H1 (cell line): ENCODE measurements at regions not wholly inside any gene's neighbourhood (a gene's known extent, or its start where the extent isn't known, plus 50 kb on each side); places are given as distances from the start of the nearest gene placed in this dataset.

Source experiments
- CTCF ChIA-PET: fragments of 300-600 bp; sonication (Branson Sonifier 250); formaldehyde crosslinking; loops from one replicate; lab custom pipeline; 2021; ENCODE audit not compliant: partially characterized antibody; lab: Charles Lee
- POLR2A ChIA-PET: fragments of 300-600 bp; sonication (Branson Sonifier 250); formaldehyde crosslinking; loops from one replicate; lab custom pipeline; 2021; ENCODE audit warnings: inconsistent platforms; ENCODE audit not compliant: partially characterized antibody; lab: Charles Lee
- DNase-seq, 2 experiments: peaks; one replicate each; pipeline versions ENCODE4 v3.0.0 to v3.0.0-alpha.2; 2010 to 2022; ENCODE audit warnings: low spot score in 2 of 2, low read depth in 1 of 2, mixed read lengths in 1 of 2
- FAIRE-seq: peaks from 2 replicates; lab custom pipeline; 2011; peaks lifted over from hg19 to GRCh38; lab: Jason Lieb, UNC
- H2AFZ ChIP-seq: 2 replicates; pipeline ENCODE4 v1.8.1; 2012; ENCODE audit warnings: low read length, inconsistent platforms
- H2AK5ac ChIP-seq: 2 replicates; pipeline ENCODE4 v1.6.1; 2013; ENCODE audit warnings: low read depth, low read length
- H2BK120ac ChIP-seq: replicated peaks from 2 replicates; pipeline ENCODE3; 2013; ENCODE audit warnings: low read depth, low read length, inconsistent platforms
- H2BK12ac ChIP-seq: 2 replicates; pipeline ENCODE4 v1.6.1; 2013; ENCODE audit warnings: low read depth, low read length
- H2BK15ac ChIP-seq: 2 replicates; pipeline ENCODE4 v1.6.1; 2013; ENCODE audit warnings: low read length
- H2BK20ac ChIP-seq: 2 replicates; pipeline ENCODE4 v1.6.1; 2013; ENCODE audit warnings: low read length
- H2BK5ac ChIP-seq: 2 replicates; pipeline ENCODE4 v1.6.1; 2013; ENCODE audit warnings: low read depth, low read length
- H3K14ac ChIP-seq: 2 replicates; pipeline ENCODE4 v1.6.1; 2013; ENCODE audit warnings: inconsistent platforms; ENCODE audit not compliant: insufficient read length
- H3K18ac ChIP-seq: 2 replicates; pipeline ENCODE4 v1.6.1; 2013; ENCODE audit warnings: low read length; ENCODE audit errors: extremely low read depth
- H3K23ac ChIP-seq: 2 replicates; pipeline ENCODE4 v1.6.1; 2013; ENCODE audit warnings: inconsistent platforms; ENCODE audit not compliant: insufficient read length
- H3K23me2 ChIP-seq: 2 replicates; pipeline ENCODE4 v1.6.1; 2013; ENCODE audit warnings: low read depth, low read length
- H3K27ac ChIP-seq: 2 replicates; pipeline ENCODE4 v1.6.1; 2011; ENCODE audit warnings: low read depth, low read length, inconsistent platforms
- H3K27me3 ChIP-seq, 4 experiments: replicated peaks in 1 of 4; 1 replicate in 1 of 4; 2 replicates in 3 of 4; pipeline versions ENCODE4 v1.6.1 to v1.8.1; 2011 to 2013; ENCODE audit warnings: low read length in 3 of 4, mild to moderate bottlenecking in 3 of 4, inconsistent platforms in 2 of 4, mixed read lengths in 2 of 4, moderate library complexity in 1 of 4; ENCODE audit not compliant: control insufficient read depth in 3 of 4, insufficient read depth in 3 of 4; ENCODE audit errors: extremely low read depth in 1 of 4
- H3K36me3 ChIP-seq, 4 experiments: 2 replicates each; pipeline versions ENCODE4 v1.6.1 to v1.8.1; 2011 to 2013; ENCODE audit warnings: mild to moderate bottlenecking in 4 of 4, low read length in 3 of 4, moderate library complexity in 2 of 4, control low read depth in 1 of 4, inconsistent platforms in 1 of 4; ENCODE audit not compliant: insufficient read depth in 4 of 4, control insufficient read depth in 2 of 4
- H3K4ac ChIP-seq: replicated peaks from 2 replicates; pipeline ENCODE3; 2013; ENCODE audit warnings: low read length, low read depth, mixed read lengths, inconsistent platforms; ENCODE audit not compliant: insufficient read length
- H3K4me1 ChIP-seq, 4 experiments: replicated peaks in 1 of 4; 1 replicate in 1 of 4; 2 replicates in 3 of 4; pipeline versions ENCODE4 v1.6.1 to v1.8.1; 2011 to 2013; ENCODE audit warnings: low read length in 3 of 4, inconsistent platforms in 2 of 4, mixed read lengths in 1 of 4; ENCODE audit not compliant: insufficient read depth in 4 of 4, control insufficient read depth in 3 of 4
- H3K4me2 ChIP-seq, 2 experiments: 2 replicates each; pipeline versions ENCODE4 v1.6.1 to v1.8.1; 2011 to 2013; ENCODE audit warnings: low read depth in 2 of 2, low read length in 2 of 2, control low read depth in 1 of 2, inconsistent platforms in 1 of 2, mild to moderate bottlenecking in 1 of 2; ENCODE audit not compliant: insufficient read depth in 1 of 2
- H3K4me3 ChIP-seq, 4 experiments: fragments of 200-600, 300-600 bp in 1 of 4; sonication (generic), shearing (Covaris generic), sonication (Bioruptor Twin) in 1 of 4; 2 replicates each; pipeline versions ENCODE4 v1.5.1 to v1.8.1; 2011 to 2016; ENCODE audit warnings: low read length in 4 of 4, low read depth in 3 of 4, control low read depth in 2 of 4, inconsistent platforms in 2 of 4, mild to moderate bottlenecking in 2 of 4, mixed read lengths in 1 of 4, moderate library complexity in 1 of 4; ENCODE audit not compliant: insufficient read depth in 2 of 4; ENCODE audit errors: extremely low read depth in 1 of 4
- H3K56ac ChIP-seq: replicated peaks from 2 replicates; pipeline ENCODE3; 2013; ENCODE audit warnings: low read depth, mild to moderate bottlenecking, mixed read lengths, low read length, inconsistent platforms; ENCODE audit not compliant: insufficient read length
- H3K79me1 ChIP-seq: 2 replicates; pipeline ENCODE4 v1.6.1; 2013; ENCODE audit warnings: low read depth, low read length, control low read depth
- H3K79me2 ChIP-seq, 2 experiments: 2 replicates each; pipeline versions ENCODE4 v1.6.1 to v1.8.1; 2012 to 2013; ENCODE audit warnings: low read length in 2 of 2, mild to moderate bottlenecking in 2 of 2, inconsistent platforms in 1 of 2; ENCODE audit not compliant: insufficient read depth in 2 of 2, control insufficient read depth in 1 of 2
- H3K9ac ChIP-seq, 4 experiments: replicated peaks in 1 of 4; 1 replicate in 1 of 4; 2 replicates in 3 of 4; pipeline versions ENCODE4 v1.6.1 to v1.8.1; 2011 to 2013; ENCODE audit warnings: low read depth in 3 of 4, low read length in 3 of 4, control low read depth in 2 of 4, mild to moderate bottlenecking in 2 of 4, moderate library complexity in 2 of 4, inconsistent platforms in 1 of 4; ENCODE audit errors: extremely low read depth in 1 of 4
- H3K9me3 ChIP-seq, 2 experiments: 2 replicates each; pipeline versions ENCODE4 v1.6.1 to v1.8.1; 2012 to 2013; ENCODE audit warnings: mild to moderate bottlenecking in 2 of 2, moderate library complexity in 2 of 2, control low read depth in 1 of 2, inconsistent platforms in 1 of 2, low read depth in 1 of 2, low read length in 1 of 2, mixed read lengths in 1 of 2; ENCODE audit not compliant: insufficient read depth in 2 of 2
- H4K20me1 ChIP-seq, 2 experiments: replicated peaks in 1 of 2; 2 replicates each; pipeline versions ENCODE3 to v1.8.1; 2011 to 2013; ENCODE audit warnings: inconsistent platforms in 2 of 2, low read length in 2 of 2, mild to moderate bottlenecking in 1 of 2; ENCODE audit not compliant: insufficient read depth in 2 of 2, control insufficient read depth in 1 of 2
- H4K5ac ChIP-seq: 2 replicates; pipeline ENCODE4 v1.6.1; 2013; ENCODE audit warnings: low read length, low read depth, mixed read lengths, inconsistent platforms; ENCODE audit not compliant: insufficient read length
- H4K8ac ChIP-seq: 2 replicates; pipeline ENCODE4 v1.8.0; 2013; ENCODE audit warnings: mild to moderate bottlenecking, moderate library complexity, low read length, inconsistent platforms; ENCODE audit not compliant: insufficient read depth; ENCODE audit errors: extremely low read depth
- H4K91ac ChIP-seq: replicated peaks from 2 replicates; pipeline ENCODE3; 2013; ENCODE audit warnings: low read length, mixed read lengths, inconsistent platforms; ENCODE audit not compliant: insufficient read length
- CEBPB ChIP-seq: IDR thresholded peaks from 2 replicates; pipeline ENCODE4 v1.6.1; 2012; ENCODE audit warnings: low read depth, low read length
- CTCF ChIP-seq, 3 experiments: IDR thresholded peaks; 1 replicate in 2 of 3; 2 replicates in 1 of 3; pipeline versions ENCODE4 v1.5.1 to v1.6.1; 2011; ENCODE audit warnings: low read length in 3 of 3, mild to moderate bottlenecking in 3 of 3, inconsistent platforms in 2 of 3, low read depth in 1 of 3, moderate library complexity in 1 of 3; ENCODE audit not compliant: insufficient read depth in 1 of 3; ENCODE audit errors: control extremely low read depth in 1 of 3
- HDAC2 ChIP-seq, 2 experiments: fragments of 300-600 bp in 1 of 2; sonication (generic) in 1 of 2; IDR thresholded peaks; 2 replicates each; pipeline ENCODE4 v1.6.1; 2011 to 2012; ENCODE audit warnings: low read depth in 2 of 2, low read length in 2 of 2, mild to moderate bottlenecking in 2 of 2, moderate library complexity in 2 of 2, borderline replicate concordance in 1 of 2, inconsistent platforms in 1 of 2
- WGBS, 2 experiments: shearing (Covaris generic) in 1 of 2; methylation state at CpG; one replicate each; pipeline versions ENCODE4 v1.1.6 to v1.1.7; 2013 to 2015; ENCODE audit warnings: low lambda C conversion rate in 2 of 2, mixed read lengths in 2 of 2, inconsistent platforms in 1 of 2, low coverage in 1 of 2, missing lambda C conversion rate in 1 of 2; ENCODE audit not compliant: insufficient replicate concordance in 2 of 2, insufficient coverage in 1 of 2, insufficient read length in 1 of 2; ENCODE audit errors: extremely low coverage in 1 of 2, missing lambda C conversion rate in 1 of 2; 5-methylcytosine and 5-hydroxymethylcytosine counted together

- 75% methylated on average over 4 of the region's 4 CpGs; no CpG with 5 or more reads in 1 of the 2 experiments for WGBS, 2 experiments
Measured at GRCh38 chr16:76787394-76787793, 403.6 kb upstream of the MON1B start.

More at GRCh38 chr16:76787394-76787793, 403.6 kb upstream of the MON1B start:
- Histone ChIP-seq H3K56ac (no peak overlapping the region), H3K27ac (no peak overlapping the region), H2BK5ac (no peak overlapping the region), H2BK12ac (no peak overlapping the region), H3K4me2 (no peak overlapping the region), H4K91ac (no peak overlapping the region), H3K79me1 (no peaks in the 10 kb centered on the region), H2BK20ac (no peak overlapping the region), H4K5ac (no peak overlapping the region), H2AFZ (no peak overlapping the region), H4K8ac (no peak overlapping the region), H3K9ac (no peak overlapping the region), H3K18ac (no peak overlapping the region), H3K9me3 (no peaks in the 10 kb centered on the region), H4K20me1 (no peaks in the 10 kb centered on the region), H3K4ac (no peak overlapping the region), H2BK120ac (no peak overlapping the region), H3K23ac (no peak overlapping the region), H3K79me2 (no peaks in the 10 kb centered on the region), H3K23me2 (no peaks in the 10 kb centered on the region), H3K4me3 (no peak overlapping the region), H2BK15ac (no peak overlapping the region), H3K14ac (no peak overlapping the region), H2AK5ac (no peak overlapping the region), H3K4me1 (0 out of 7 replicates have a peak, but pooled peaks cover 0 to 2% (median 0%) of the 10 kb centered on the region in 4 experiments), H3K36me3 (no peaks in the 10 kb centered on the region), H3K27me3 (no peaks in the 10 kb centered on the region)
- CTCF ChIA-PET = interaction anchor here (0.6 kb wide), 1 partner anchor 35 kb away, joined by 4 read pairs; no protein-coding TSS in a partner anchor
- POLR2A ChIA-PET = no interaction called here
- FAIRE-seq (no peak), DNase-seq (no peak)
- TF ChIP-seq CTCF (IDR thresholded peaks at IDR 0.05; ENCODE audit: control extremely low read depth in 1 of 3, insufficient read depth in 1 of 3, low read depth in 1 of 3, low read length in 3 of 3) (no peak), CEBPB (peak; percentile 37; the same call in 1 of the 2 replicates), HDAC2 (IDR thresholded peaks at IDR 0.05; ENCODE audit: borderline replicate concordance in 1 of 2, low read depth in 2 of 2, low read length in 2 of 2) (no peak)
